Left lobe of liver (tissue), 2 donors: ENCODE measurements at regions not wholly inside any gene's neighbourhood (a gene's known extent, or its start where the extent isn't known, plus 50 kb on each side); places are given as distances from the start of the nearest gene placed in this dataset.

Source experiments
- ATAC-seq: fragments of 200-7000 bp; cut with Tn5 transposase; one replicate; pipeline ENCODE4 v1.9.1; 2020; ENCODE audit warnings: mild to moderate bottlenecking, moderate library complexity
- DNase-seq: peaks from one replicate; pipeline ENCODE4 v3.0.0-alpha.2; 2020; ENCODE audit warnings: low spot score
- donor health status: DM: no; HTN: no; CAD: no; lungs with moderate emphysema.
- donor health status: DM: no; HTN: yes; CAD: no.

DNA sequence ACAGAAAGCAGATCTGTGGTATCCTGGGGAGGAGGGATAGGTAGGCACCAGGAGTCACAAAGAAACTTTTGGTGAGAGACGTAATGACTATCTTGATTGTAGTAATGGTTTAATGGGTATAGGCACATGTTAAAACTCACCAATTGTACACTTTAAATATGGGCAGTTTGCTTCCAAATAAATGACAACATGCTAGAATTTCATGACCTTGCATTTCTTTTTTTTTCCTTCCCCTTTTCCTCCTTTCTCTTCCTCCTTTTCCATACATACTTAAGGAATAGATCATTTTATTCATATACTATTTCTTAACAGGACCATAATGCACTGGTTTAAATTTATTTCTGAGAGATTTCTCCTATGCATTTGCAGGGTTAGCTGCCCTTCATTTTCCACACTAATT lies 341.8 kb downstream of the TMEM182 start:
- DNase-seq = no peak
- ATAC-seq = no peak

GRCh38 chr2:103119352-103119751 lies 357.5 kb downstream of the TMEM182 start:
- ATAC-seq (no peak), DNase-seq (no peak)

- DNase-seq = no peak
- no peak for ATAC-seq
Measured at GRCh38 chr2:103121106-103121505, 359.3 kb downstream of the TMEM182 start.

DNA sequence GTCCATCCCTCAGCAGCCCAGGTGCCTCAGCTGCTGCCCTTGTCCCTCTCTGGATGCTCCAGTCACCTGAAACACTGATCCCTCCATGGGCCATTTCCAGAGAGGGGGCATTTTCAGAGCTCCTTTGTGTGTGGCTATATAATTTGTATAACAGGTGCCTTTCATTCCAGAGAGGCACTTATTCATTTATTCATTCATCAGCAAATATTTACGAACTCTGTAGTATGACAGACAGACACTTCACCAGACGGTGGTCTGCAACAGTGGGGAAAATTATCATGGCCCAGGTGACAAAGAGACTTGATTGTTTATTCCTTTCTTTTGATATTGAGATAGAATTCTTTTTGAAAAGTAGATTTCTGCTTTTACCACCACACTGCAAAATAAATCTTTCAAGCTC lies 361.7 kb downstream of the TMEM182 start:
- DNase-seq (no peak), ATAC-seq (no peak)

- no peak for DNase-seq
- no peak for ATAC-seq
Measured at GRCh38 chr2:103130857-103131256, 369.0 kb downstream of the TMEM182 start.

- DNase-seq (no peak), ATAC-seq (no peak)
Measured at GRCh38 chr2:103132536-103133217, 370.8 kb downstream of the TMEM182 start.

- ATAC-seq = no peak
- DNase-seq = no peak
Measured at GRCh38 chr2:103135679-103136078, 373.8 kb downstream of the TMEM182 start.

- no peak for DNase-seq
Measured at GRCh38 chr2:103138123-103138901, 376.5 kb downstream of the TMEM182 start.

GRCh38 chr2:103139628-103140268 lies 377.9 kb downstream of the TMEM182 start:
- ATAC-seq (no peak), DNase-seq (no peak)

More at GRCh38 chr2:103138123-103138901, 376.5 kb downstream of the TMEM182 start:
- ATAC-seq = no peak

DNA sequence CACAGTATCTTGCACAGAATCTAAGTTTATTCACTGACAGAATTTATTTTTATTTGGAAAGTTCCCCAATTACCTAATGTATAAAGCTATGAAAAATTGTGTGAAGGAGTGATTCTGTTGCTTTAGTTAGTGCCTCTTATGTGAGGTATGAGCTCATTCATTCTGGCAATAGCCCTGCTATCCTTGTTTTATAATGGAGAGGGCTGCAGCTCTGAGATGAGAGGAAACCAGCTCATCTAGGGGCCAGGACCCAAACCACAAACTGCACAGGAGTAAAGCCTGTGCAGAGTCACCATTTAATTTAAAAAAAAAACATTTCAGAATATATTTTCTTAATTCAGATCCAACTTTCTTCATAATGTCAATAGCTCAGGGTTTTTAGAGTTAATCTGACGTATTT lies 383.0 kb downstream of the TMEM182 start:
- no peak for DNase-seq
- ATAC-seq = no peak

DNA sequence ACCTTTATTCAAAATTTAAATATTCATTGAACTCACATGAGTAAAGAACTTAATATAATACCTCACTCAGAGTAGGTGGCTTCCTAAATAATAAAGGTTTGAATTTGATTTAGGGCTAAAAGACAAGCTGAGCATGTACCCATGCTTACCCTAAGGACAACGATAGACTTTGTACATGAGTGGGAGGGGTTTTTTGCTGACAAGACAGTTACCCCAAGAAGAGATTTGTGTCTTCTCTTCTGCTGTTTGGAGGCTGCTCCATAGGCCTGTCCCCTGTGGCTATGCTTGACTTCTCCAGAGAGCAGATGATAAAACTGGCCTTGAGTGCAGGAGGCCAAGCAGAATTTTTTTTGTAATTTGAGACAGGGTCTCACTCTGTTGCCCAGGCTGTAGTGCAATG lies 383.9 kb downstream of the TMEM182 start:
- no peak for ATAC-seq

GRCh38 chr2:103151046-103151445 lies 389.2 kb downstream of the TMEM182 start:
- DNase-seq (no peak), ATAC-seq (no peak)

More for the DNA sequence above, 383.9 kb downstream of the TMEM182 start:
- no peak for DNase-seq

DNA sequence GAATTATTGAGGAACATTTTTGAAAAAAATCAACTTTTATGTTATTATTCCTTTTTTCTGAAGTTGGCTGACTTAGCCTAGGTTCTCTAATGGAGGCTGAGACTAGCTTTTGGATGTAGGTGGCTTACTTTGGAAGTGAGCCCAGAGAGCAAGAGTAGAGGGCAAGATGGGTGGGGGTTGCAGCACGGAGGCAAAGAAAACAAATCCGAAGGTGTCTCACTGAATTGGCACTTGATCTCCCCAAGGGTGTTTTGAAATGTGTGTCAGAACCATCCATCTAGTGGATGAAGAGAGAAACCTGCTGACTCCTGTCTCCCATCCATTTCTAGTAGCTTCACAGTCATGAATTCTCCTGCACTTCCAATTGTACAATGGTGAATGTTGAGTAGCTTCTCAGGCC lies 390.7 kb downstream of the TMEM182 start:
- DNase-seq (no peak), ATAC-seq (no peak)

GRCh38 chr2:103153580-103154284 lies 391.9 kb downstream of the TMEM182 start:
- no peak for DNase-seq

DNA sequence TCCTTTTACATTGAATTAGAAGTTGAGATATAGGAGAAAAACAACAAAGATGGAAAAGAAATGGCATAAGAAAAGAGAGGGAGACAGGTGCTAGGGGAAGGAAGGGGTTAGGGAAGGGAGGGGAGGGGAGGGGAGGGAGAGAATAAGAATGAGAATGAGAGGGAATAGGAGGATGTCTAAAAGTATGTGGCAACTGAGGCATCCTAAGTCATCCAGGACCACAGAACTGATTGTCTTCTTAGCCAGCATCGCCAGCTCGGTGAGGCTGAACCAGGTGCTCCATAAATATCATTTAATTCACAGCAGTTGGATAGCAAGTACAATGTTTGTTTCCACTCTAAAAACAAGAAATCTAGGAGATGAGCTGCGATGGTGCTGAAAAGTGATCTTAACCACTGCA lies 393.5 kb downstream of the TMEM182 start:
- DNase-seq (no peak), ATAC-seq (no peak)

More at GRCh38 chr2:103153580-103154284, 391.9 kb downstream of the TMEM182 start:
- no peak for ATAC-seq

DNA sequence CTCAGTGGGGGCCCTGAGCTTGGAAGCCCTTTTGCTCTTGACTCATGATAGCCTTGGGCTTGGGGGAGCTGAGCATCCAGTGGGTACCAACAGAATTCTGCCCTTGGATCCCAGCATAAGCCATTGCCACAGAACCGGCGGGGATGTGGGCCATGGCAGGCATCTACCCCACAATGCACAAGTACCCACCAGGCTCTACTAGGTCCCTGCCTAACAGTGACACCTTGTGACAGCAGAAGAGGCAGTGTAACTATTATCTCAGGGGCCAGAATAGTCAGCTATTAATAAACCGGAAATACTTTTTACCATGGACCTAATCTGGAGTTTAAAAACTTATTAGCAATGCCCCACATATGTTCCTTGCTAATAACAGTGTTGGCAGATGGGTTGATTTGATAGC lies 397.2 kb downstream of the TMEM182 start:
- no peak for ATAC-seq
- DNase-seq = no peak

- DNase-seq (no peak), ATAC-seq (peak; percentile 87)
Measured at GRCh38 chr2:103161456-103162289, 399.8 kb downstream of the TMEM182 start.

GRCh38 chr2:103164748-103165147 lies 402.9 kb downstream of the TMEM182 start:
- ATAC-seq (no peak), DNase-seq (no peak)

DNA sequence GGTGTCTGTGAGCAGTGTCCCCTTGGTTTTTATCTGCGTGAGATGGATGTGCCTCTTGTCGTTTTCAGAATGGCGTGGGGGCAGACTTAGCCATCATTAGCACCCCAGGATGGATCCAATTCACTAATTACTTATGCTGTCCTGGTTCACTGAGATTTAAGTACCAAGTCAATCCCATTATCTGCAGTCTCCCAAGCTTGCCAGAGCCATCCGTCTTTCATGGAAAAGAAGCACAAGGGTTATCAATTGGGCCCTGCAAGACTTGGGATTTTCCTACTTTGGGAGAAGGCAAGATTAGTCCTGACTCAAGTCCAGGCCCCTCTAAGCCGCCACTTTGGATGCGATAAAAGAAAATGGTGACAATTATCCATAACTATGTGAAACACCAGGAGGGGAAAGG lies 404.0 kb downstream of the TMEM182 start:
- ATAC-seq (no peak), DNase-seq (no peak)
